WTC11 (cell line): ENCODE measurements at regions not wholly inside any gene's neighbourhood (a gene's known extent, or its start where the extent isn't known, plus 50 kb on each side); places are given as distances from the start of the nearest gene placed in this dataset.

Source experiments
- ATAC-seq: fragments of 200-7000 bp; cut with Tn5 transposase; 2 replicates; pipeline ENCODE4 v1.10.0; 2021; ENCODE audit warnings: mild to moderate bottlenecking, moderate library complexity
- CTCF ChIA-PET: fragments of 300-600 bp; sonication (Branson Sonifier 250); formaldehyde crosslinking; loops from one replicate; lab custom pipeline; 2021; ENCODE audit warnings: antibody characterized with exemption; lab: Charles Lee
- POLR2A ChIA-PET: fragments of 350-600 bp; sonication (Branson Sonifier 250); formaldehyde crosslinking; loops from one replicate; lab custom pipeline; 2021; ENCODE audit warnings: antibody characterized with exemption; lab: Charles Lee
- DNase-seq: peaks from one replicate; pipeline ENCODE4 v3.0.0; 2021; ENCODE audit warnings: low spot score
- H3K27ac Mint-ChIP-seq: 2 replicates; pipeline ENCODE4 v1.8.0; 2021; ENCODE audit warnings: mixed read lengths
- H3K27me3 Mint-ChIP-seq: 2 replicates; pipeline ENCODE4 v1.8.0; 2021; ENCODE audit warnings: low read depth, mild to moderate bottlenecking, moderate library complexity, mixed read lengths
- H3K36me3 Mint-ChIP-seq: 2 replicates; pipeline ENCODE4 v1.8.0; 2021; ENCODE audit warnings: mixed read lengths
- H3K4me1 Mint-ChIP-seq: 2 replicates; pipeline ENCODE4 v1.8.0; 2022; ENCODE audit warnings: mixed read lengths
- H3K4me3 Mint-ChIP-seq: 2 replicates; pipeline ENCODE4 v1.8.0; 2021; ENCODE audit warnings: mild to moderate bottlenecking, moderate library complexity, mixed read lengths
- H3K9me3 Mint-ChIP-seq: 2 replicates; pipeline ENCODE4 v1.8.0; 2021; ENCODE audit warnings: mixed read lengths
- CREB1 ChIP-seq: sonication (generic); formaldehyde crosslinking; IDR thresholded peaks from 2 replicates; pipeline ENCODE4 v1.8.0; 2023; ENCODE audit warnings: mild to moderate bottlenecking, missing genetic modification reagents
- ELF4 ChIP-seq: sonication (generic); formaldehyde crosslinking; IDR thresholded peaks from 2 replicates; pipeline ENCODE4 v1.8.1; 2022; ENCODE audit warnings: low read depth, mild to moderate bottlenecking, moderate library complexity, missing genetic modification reagents
- ESRRA ChIP-seq: sonication (generic); formaldehyde crosslinking; IDR thresholded peaks from 2 replicates; pipeline ENCODE4 v1.8.1; 2022; ENCODE audit warnings: mild to moderate bottlenecking, missing genetic modification reagents, borderline replicate concordance
- FOXJ3 ChIP-seq: sonication (generic); formaldehyde crosslinking; IDR thresholded peaks from 2 replicates; pipeline ENCODE4 v1.9.0; 2021; ENCODE audit warnings: missing genetic modification reagents, mild to moderate bottlenecking, borderline replicate concordance
- NFYB ChIP-seq: sonication (generic); formaldehyde crosslinking; conservative IDR thresholded peaks from 2 replicates; pipeline ENCODE4 v1.8.0; 2022; ENCODE audit warnings: low read depth, missing genetic modification reagents
- NR1H2 ChIP-seq: sonication (generic); formaldehyde crosslinking; IDR thresholded peaks from 2 replicates; pipeline ENCODE4 v1.9.0; 2021; ENCODE audit warnings: mild to moderate bottlenecking, moderate library complexity, missing genetic modification reagents
- NR3C1 ChIP-seq: sonication (generic); formaldehyde crosslinking; conservative IDR thresholded peaks from 2 replicates; pipeline ENCODE4 v1.8.1; 2023; ENCODE audit warnings: low read depth, mild to moderate bottlenecking, missing genetic modification reagents
- RELA ChIP-seq: sonication (generic); formaldehyde crosslinking; IDR thresholded peaks from 2 replicates; pipeline ENCODE4 v1.8.1; 2022; ENCODE audit warnings: missing genetic modification reagents, mild to moderate bottlenecking, borderline replicate concordance
- SOX15 ChIP-seq: fragments of 250-450 bp; sonication (Bioruptor Pico); IDR thresholded peaks from 2 replicates; pipeline ENCODE4 v1.9.0; 2021; ENCODE audit warnings: mild to moderate bottlenecking
- TCF7 ChIP-seq: sonication (generic); formaldehyde crosslinking; IDR thresholded peaks from 2 replicates; pipeline ENCODE4 v1.8.0; 2022; ENCODE audit warnings: mild to moderate bottlenecking, low read depth, missing genetic modification reagents, moderate library complexity
- ZNF317 ChIP-seq: sonication (generic); formaldehyde crosslinking; IDR thresholded peaks from 2 replicates; pipeline ENCODE4 v1.8.1; 2023; ENCODE audit warnings: low read depth, mild to moderate bottlenecking, moderate library complexity, missing genetic modification reagents, borderline replicate concordance
- TF ChIP-seq, protein P1 (sequence below): sonication (generic); formaldehyde crosslinking; IDR thresholded peaks from 2 replicates; pipeline ENCODE4 v1.8.0; 2022; ENCODE audit warnings: mild to moderate bottlenecking, missing genetic modification reagents
- TF ChIP-seq, protein P2 (sequence below): sonication (generic); formaldehyde crosslinking; IDR thresholded peaks from 2 replicates; pipeline ENCODE4 v1.8.1; 2023; ENCODE audit warnings: mild to moderate bottlenecking, missing genetic modification reagents, borderline replicate concordance
- TF ChIP-seq, protein P3 (sequence below): sonication (generic); formaldehyde crosslinking; IDR thresholded peaks from 2 replicates; pipeline ENCODE4 v1.8.1; 2022; ENCODE audit warnings: mild to moderate bottlenecking, moderate library complexity, missing genetic modification reagents
- TF ChIP-seq, protein P4 (sequence below): sonication (generic); formaldehyde crosslinking; IDR thresholded peaks from 2 replicates; pipeline ENCODE4 v1.8.1; 2022; ENCODE audit warnings: missing genetic modification reagents, borderline replicate concordance
- TF ChIP-seq, protein P5 (sequence below): sonication (generic); formaldehyde crosslinking; IDR thresholded peaks from 2 replicates; pipeline ENCODE4 v1.8.1; 2023; ENCODE audit warnings: mild to moderate bottlenecking, missing genetic modification reagents, moderate library complexity
- TF ChIP-seq, protein P6 (sequence below): sonication (generic); formaldehyde crosslinking; IDR thresholded peaks from 2 replicates; pipeline ENCODE4 v1.8.1; 2023; ENCODE audit warnings: mild to moderate bottlenecking, moderate library complexity, missing genetic modification reagents
- TF ChIP-seq, protein P7 (sequence below): sonication (generic); formaldehyde crosslinking; IDR thresholded peaks from 2 replicates; pipeline ENCODE4 v1.8.1; 2023; ENCODE audit warnings: mild to moderate bottlenecking, missing genetic modification reagents
- TF ChIP-seq, protein P8 (sequence below): sonication (generic); formaldehyde crosslinking; IDR thresholded peaks from 2 replicates; pipeline ENCODE4 v1.8.0; 2023; ENCODE audit warnings: missing genetic modification reagents, mild to moderate bottlenecking, borderline replicate concordance

DNA sequence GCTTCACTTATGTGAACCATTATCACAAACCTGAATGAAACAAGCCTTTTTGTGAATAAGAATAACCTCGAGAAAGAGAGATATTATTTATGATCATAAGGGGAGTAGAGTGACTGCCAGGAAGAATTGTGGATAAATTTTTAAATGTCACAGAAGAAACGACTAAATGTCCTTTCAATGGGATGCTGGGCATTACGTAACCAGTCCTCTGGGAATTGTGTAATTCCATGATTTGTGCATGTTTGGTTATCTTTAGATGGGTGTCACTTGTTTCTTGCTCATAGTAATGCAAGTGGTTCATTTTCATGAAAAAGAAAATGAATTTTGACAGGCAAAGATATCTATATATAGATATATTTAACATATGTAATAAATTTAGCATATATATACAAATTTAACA, 379.5 kb upstream of the AGTR1 start:
- Mint-ChIP-seq H3K9me3 (0 out of 2 replicates have a peak, but pooled peaks cover 3% of the 10 kb centered on the region), H3K36me3 (no peaks in the 10 kb centered on the region), H3K4me1 (no peaks in the 10 kb centered on the region), H3K4me3 (no peak overlapping the region), H3K27me3 (no peaks in the 10 kb centered on the region; the same call in 1 of the 2 replicates), H3K27ac (no peak overlapping the region)
- CTCF ChIA-PET, result no interaction called here
- POLR2A ChIA-PET, result no interaction called here
- ATAC-seq (no peak), DNase-seq (no peak)
- TF ChIP-seq ZNF317 (CRISPR knock-in tag) (no peak), NR1H2 (CRISPR knock-in tag) (no peak), NFYB (no peak), FOXJ3 (CRISPR knock-in tag) (no peak), TCF7 (CRISPR knock-in tag) (no peak), NR3C1 (CRISPR knock-in tag) (no peak), RELA (CRISPR knock-in tag) (no peak), ELF4 (no peak), SOX15 (CRISPR knock-in tag) (no peak), ESRRA (CRISPR knock-in tag) (no peak), CREB1 (CRISPR knock-in tag) (no peak)
- TF ChIP-seq, protein P1, sequence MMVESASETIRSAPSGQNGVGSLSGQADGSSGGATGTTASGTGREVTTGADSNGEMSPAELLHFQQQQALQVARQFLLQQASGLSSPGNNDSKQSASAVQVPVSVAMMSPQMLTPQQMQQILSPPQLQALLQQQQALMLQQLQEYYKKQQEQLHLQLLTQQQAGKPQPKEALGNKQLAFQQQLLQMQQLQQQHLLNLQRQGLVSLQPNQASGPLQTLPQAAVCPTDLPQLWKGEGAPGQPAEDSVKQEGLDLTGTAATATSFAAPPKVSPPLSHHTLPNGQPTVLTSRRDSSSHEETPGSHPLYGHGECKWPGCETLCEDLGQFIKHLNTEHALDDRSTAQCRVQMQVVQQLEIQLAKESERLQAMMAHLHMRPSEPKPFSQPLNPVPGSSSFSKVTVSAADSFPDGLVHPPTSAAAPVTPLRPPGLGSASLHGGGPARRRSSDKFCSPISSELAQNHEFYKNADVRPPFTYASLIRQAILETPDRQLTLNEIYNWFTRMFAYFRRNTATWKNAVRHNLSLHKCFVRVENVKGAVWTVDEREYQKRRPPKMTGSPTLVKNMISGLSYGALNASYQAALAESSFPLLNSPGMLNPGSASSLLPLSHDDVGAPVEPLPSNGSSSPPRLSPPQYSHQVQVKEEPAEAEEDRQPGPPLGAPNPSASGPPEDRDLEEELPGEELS (CRISPR knock-in tag), result no peak
- TF ChIP-seq, protein P2, sequence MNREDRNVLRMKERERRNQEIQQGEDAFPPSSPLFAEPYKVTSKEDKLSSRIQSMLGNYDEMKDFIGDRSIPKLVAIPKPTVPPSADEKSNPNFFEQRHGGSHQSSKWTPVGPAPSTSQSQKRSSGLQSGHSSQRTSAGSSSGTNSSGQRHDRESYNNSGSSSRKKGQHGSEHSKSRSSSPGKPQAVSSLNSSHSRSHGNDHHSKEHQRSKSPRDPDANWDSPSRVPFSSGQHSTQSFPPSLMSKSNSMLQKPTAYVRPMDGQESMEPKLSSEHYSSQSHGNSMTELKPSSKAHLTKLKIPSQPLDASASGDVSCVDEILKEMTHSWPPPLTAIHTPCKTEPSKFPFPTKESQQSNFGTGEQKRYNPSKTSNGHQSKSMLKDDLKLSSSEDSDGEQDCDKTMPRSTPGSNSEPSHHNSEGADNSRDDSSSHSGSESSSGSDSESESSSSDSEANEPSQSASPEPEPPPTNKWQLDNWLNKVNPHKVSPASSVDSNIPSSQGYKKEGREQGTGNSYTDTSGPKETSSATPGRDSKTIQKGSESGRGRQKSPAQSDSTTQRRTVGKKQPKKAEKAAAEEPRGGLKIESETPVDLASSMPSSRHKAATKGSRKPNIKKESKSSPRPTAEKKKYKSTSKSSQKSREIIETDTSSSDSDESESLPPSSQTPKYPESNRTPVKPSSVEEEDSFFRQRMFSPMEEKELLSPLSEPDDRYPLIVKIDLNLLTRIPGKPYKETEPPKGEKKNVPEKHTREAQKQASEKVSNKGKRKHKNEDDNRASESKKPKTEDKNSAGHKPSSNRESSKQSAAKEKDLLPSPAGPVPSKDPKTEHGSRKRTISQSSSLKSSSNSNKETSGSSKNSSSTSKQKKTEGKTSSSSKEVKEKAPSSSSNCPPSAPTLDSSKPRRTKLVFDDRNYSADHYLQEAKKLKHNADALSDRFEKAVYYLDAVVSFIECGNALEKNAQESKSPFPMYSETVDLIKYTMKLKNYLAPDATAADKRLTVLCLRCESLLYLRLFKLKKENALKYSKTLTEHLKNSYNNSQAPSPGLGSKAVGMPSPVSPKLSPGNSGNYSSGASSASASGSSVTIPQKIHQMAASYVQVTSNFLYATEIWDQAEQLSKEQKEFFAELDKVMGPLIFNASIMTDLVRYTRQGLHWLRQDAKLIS (CRISPR knock-in tag), result no peak
- TF ChIP-seq, protein P3, sequence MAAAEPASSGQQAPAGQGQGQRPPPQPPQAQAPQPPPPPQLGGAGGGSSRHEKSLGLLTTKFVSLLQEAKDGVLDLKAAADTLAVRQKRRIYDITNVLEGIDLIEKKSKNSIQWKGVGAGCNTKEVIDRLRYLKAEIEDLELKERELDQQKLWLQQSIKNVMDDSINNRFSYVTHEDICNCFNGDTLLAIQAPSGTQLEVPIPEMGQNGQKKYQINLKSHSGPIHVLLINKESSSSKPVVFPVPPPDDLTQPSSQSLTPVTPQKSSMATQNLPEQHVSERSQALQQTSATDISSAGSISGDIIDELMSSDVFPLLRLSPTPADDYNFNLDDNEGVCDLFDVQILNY (CRISPR knock-in tag), result no peak
- TF ChIP-seq, protein P4, sequence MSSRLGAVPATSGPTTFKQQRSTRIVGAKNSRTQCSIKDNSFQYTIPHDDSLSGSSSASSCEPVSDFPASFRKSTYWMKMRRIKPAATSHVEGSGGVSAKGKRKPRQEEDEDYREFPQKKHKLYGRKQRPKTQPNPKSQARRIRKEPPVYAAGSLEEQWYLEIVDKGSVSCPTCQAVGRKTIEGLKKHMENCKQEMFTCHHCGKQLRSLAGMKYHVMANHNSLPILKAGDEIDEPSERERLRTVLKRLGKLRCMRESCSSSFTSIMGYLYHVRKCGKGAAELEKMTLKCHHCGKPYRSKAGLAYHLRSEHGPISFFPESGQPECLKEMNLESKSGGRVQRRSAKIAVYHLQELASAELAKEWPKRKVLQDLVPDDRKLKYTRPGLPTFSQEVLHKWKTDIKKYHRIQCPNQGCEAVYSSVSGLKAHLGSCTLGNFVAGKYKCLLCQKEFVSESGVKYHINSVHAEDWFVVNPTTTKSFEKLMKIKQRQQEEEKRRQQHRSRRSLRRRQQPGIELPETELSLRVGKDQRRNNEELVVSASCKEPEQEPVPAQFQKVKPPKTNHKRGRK, result no peak
- TF ChIP-seq, protein P5, sequence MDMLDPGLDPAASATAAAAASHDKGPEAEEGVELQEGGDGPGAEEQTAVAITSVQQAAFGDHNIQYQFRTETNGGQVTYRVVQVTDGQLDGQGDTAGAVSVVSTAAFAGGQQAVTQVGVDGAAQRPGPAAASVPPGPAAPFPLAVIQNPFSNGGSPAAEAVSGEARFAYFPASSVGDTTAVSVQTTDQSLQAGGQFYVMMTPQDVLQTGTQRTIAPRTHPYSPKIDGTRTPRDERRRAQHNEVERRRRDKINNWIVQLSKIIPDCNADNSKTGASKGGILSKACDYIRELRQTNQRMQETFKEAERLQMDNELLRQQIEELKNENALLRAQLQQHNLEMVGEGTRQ, result no peak
- TF ChIP-seq, protein P6, sequence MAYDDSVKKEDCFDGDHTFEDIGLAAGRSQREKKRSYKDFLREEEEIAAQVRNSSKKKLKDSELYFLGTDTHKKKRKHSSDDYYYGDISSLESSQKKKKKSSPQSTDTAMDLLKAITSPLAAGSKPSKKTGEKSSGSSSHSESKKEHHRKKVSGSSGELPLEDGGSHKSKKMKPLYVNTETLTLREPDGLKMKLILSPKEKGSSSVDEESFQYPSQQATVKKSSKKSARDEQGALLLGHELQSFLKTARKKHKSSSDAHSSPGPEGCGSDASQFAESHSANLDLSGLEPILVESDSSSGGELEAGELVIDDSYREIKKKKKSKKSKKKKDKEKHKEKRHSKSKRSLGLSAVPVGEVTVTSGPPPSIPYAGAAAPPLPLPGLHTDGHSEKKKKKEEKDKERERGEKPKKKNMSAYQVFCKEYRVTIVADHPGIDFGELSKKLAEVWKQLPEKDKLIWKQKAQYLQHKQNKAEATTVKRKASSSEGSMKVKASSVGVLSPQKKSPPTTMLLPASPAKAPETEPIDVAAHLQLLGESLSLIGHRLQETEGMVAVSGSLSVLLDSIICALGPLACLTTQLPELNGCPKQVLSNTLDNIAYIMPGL (CRISPR knock-in tag), result no peak
- TF ChIP-seq, protein P7, sequence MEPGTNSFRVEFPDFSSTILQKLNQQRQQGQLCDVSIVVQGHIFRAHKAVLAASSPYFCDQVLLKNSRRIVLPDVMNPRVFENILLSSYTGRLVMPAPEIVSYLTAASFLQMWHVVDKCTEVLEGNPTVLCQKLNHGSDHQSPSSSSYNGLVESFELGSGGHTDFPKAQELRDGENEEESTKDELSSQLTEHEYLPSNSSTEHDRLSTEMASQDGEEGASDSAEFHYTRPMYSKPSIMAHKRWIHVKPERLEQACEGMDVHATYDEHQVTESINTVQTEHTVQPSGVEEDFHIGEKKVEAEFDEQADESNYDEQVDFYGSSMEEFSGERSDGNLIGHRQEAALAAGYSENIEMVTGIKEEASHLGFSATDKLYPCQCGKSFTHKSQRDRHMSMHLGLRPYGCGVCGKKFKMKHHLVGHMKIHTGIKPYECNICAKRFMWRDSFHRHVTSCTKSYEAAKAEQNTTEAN (CRISPR knock-in tag), result no peak
- TF ChIP-seq, protein P8, sequence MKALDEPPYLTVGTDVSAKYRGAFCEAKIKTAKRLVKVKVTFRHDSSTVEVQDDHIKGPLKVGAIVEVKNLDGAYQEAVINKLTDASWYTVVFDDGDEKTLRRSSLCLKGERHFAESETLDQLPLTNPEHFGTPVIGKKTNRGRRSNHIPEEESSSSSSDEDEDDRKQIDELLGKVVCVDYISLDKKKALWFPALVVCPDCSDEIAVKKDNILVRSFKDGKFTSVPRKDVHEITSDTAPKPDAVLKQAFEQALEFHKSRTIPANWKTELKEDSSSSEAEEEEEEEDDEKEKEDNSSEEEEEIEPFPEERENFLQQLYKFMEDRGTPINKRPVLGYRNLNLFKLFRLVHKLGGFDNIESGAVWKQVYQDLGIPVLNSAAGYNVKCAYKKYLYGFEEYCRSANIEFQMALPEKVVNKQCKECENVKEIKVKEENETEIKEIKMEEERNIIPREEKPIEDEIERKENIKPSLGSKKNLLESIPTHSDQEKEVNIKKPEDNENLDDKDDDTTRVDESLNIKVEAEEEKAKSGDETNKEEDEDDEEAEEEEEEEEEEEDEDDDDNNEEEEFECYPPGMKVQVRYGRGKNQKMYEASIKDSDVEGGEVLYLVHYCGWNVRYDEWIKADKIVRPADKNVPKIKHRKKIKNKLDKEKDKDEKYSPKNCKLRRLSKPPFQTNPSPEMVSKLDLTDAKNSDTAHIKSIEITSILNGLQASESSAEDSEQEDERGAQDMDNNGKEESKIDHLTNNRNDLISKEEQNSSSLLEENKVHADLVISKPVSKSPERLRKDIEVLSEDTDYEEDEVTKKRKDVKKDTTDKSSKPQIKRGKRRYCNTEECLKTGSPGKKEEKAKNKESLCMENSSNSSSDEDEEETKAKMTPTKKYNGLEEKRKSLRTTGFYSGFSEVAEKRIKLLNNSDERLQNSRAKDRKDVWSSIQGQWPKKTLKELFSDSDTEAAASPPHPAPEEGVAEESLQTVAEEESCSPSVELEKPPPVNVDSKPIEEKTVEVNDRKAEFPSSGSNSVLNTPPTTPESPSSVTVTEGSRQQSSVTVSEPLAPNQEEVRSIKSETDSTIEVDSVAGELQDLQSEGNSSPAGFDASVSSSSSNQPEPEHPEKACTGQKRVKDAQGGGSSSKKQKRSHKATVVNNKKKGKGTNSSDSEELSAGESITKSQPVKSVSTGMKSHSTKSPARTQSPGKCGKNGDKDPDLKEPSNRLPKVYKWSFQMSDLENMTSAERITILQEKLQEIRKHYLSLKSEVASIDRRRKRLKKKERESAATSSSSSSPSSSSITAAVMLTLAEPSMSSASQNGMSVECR, result no peak
